Left cardiac atrium (tissue), 4 donors: ENCODE measurements at regions not wholly inside any gene's neighbourhood (a gene's known extent, or its start where the extent isn't known, plus 50 kb on each side); places are given as distances from the start of the nearest gene placed in this dataset.

Experiments
- ATAC-seq, 2 donors: fragments of 200-7000 bp; cut with Tn5 transposase; one replicate each; pipeline ENCODE4 v1.9.1; 2020; ENCODE audit warnings: mild to moderate bottlenecking in 2 of 2, moderate library complexity in 2 of 2
- DNase-seq: peaks from one replicate; pipeline ENCODE4 v3.0.0-alpha.2; 2020
- intact Hi-C, 2 donors: fragments of 100-400 bp; cut with DNase I; formaldehyde crosslinking; loops; one replicate each; pipeline versions ENCODE4 v1.14.1 to v1.15.1; 2022 to 2023
- donor health status: DM: no; HTN: yes; CAD: no.
- donor health status: DM: no; HTN: yes; CAD: no; lungs with severe emphysema.
- donor health status: DM: yes; HTN: yes; CAD: no.
- donor health status: Dilated cardiomyopathy.

DNA sequence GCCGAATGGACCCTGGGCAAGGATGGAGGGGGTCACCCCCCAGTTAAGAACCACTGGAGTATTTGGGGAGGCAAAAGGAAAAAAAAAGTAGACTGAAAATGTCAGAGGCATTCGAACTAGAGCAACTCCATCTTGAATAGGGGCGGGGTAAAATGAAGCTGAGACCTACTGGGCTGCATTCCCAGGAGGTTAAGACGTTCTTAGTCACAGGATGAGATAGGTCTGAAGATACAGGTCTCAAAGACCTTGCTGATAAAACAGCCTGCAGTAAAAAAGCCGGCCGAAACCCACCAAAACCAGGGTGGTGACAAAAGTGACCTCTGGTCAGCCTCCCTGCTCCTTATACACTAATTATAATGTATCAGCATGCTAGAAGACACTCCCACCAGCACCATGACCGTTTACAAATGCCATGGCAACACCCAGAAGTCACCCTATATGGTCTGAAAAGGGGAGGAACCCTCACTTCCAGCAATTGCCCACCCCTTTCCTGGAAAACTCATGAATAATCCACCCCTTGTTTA lies 70.4 kb upstream of the KCNG1 start:
- intact Hi-C loops = no loop called here
- ATAC-seq (no peak), DNase-seq (no peak)

DNA sequence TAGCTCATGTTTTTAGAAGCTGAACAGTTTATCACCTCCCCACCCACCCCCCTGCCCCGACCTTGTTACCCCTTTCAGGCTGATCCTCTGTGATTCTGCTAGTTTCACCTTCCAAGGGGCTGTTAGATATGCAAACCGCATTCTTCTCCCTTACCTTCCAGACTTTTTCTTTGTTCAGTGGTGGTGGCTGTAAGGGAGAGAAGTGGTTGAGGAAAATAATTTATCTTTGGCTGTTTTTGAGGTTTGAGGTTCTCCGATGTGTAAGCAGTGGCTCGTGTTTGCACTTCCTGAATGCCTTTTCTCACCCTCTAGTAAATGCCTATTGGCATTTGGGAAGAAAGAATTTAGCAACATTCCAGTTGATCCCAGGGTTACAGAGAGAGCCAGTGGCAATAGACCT lies 69.4 kb upstream of the KCNG1 start:
- ATAC-seq = no peak
- no peak for DNase-seq
- intact Hi-C loops = no loop called here

DNA sequence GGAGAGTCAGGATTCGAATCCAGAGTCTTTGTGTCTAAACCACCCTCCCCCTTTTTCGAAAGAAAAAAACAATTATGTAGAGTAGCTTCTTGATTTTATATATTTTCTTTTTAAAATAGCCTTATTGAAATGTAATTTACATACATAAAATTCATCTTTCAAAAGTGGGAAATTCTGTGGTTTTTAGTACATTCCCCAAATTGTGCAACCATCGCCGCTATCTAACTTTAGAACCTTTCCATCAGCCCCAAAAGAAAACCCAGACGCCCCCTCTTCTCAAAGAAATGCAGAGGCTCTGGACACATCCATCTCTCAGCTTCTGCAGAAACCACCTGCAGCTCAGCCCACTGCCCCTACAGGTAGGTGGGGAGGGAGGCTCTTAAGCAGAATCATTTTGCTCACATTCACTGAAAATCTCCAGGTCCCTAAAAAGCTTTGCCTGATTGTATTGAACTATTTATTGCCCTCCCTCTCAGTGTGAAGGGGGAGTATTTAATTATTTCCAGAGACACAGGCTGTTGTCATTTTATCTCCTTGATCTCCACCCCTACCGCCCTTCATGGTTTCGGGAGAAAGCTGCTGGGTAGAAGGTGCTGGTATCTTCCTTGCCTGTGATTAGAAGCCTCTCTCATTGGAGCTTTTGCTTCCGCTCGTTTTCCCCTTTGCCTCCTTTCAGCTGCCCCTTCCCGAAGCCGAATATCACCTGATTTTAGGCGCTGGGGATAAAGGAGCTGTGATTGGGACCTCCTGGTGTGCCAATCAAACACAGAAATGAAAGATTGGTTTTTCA lies 68.7 kb upstream of the KCNG1 start:
- ATAC-seq (no peak), DNase-seq (no peak)
- intact Hi-C loops = no loop called here

DNA sequence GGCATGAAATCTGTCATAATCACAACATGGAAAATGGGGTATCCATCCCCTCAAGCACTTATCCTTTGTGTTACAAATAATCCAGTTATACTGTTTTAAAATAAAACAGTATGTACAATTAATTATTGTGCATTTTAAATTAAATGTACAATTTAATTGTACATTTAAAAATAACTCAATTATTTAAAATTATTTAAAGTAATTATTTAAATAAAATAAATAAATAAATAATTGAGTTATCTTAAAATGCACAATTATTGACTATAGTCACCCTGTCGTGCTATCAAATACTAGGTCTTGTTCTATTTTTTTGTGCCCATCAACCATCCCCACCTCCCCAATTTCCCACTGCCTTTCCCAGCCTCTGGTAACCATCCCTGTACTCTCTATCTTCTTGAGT lies 66.9 kb upstream of the KCNG1 start:
- intact Hi-C loops = no loop called here
- DNase-seq (no peak), ATAC-seq (no peak)

DNA sequence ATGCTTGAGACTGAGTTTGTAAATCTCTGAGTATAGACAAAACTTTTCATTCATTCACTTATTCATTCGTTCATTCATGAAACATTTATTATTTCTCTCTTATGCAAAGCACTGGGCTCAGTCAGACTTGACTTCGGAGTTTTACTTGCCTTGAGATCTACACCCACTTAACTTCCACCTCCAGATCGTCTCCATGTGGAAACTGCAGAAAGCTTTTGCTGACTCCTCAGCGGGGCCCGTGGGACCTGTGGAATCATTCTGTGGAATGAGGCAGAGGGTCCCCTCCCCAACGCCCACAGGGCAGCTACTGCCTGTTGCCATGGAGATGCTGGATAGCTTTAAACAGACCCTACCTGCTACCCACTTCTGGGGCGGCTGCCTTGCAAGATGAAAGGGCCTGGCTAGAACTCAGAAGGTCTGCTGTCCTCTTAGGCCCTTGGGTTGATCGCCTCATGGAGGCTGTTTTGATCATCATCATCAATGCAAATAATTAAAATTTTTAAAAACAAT lies 66.4 kb upstream of the KCNG1 start:
- intact Hi-C loops = no loop called here
- ATAC-seq (no peak), DNase-seq (no peak)

DNA sequence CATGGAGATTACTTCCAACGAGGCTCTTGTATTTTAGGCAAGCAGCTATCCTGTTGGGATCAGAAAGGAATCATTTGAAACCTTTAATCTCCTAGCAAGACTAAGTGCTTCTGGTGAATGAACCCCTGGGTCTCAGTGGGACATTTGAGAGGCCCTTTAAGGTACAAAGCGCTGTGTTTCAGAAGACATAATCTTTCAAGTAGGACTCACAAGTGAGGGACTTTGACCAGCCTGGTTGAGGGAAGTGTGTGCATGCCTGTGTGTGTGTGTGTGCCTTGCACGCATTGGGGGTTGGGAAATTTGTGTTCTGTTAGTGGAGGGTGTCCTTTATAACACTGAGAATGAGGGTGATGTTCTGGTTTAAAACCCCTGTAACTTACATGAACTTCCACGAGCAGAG lies 64.4 kb upstream of the KCNG1 start:
- no peak for ATAC-seq
- no peak for DNase-seq
- intact Hi-C loops = no loop called here

DNA sequence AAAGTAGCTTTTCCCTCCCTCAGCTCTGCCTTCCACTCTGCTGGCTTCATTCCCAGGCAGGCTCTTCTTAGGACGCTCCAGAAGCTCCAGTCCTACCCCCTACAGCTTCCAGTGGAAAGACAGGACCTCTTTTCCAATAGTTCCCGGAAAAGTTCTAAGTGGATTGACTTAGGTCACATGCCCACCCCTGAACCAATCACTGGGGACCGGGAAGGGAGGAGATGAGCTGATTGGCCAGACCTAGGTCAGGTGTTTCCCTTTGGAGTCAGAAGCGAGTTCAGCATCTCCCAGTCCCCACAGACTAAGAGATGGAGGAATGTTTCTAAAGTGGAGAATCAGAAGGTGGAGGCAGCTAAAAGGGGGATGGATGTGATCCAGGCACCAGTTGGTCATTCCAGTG lies 62.9 kb upstream of the KCNG1 start:
- intact Hi-C loops = no loop called here
- DNase-seq (no peak), ATAC-seq (no peak)

DNA sequence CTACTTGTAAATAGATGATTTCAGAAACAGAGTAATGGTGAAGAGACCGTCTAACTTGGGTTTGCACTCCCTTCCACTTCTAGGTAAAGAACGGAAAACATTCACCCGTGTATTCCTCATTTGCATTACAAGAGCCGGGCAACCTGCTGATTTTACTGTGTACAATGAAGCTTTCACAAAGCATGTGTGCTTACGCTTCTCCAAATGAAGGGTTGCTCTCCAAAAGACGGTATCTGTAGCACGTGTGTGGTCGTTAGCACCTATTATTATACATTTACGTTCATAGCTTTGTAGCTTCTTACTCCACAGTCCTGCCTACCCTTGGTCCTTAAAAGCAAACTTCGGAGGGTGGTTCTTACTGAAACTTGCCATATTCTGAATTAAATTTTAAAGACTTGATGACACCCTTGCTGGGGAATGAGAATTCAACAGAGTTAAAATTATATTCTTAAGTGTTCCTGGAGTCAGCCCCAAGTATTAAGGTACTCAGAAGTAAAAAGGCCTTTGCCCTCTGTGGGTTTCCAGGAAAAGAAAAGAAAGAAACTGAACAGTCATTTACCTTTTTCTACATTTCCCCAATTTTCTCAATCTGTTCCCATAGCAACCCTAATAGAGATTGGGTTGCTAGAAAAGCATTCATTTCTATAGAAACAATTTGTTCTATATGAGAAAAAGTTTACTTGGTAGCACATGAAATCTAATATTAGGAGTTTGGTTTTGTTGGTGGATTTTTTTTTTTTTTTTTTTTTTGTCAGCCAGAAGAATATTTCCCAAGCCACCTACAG lies 61.9 kb upstream of the KCNG1 start:
- ATAC-seq = no peak
- no peak for DNase-seq
- intact Hi-C loops = no loop called here

DNA sequence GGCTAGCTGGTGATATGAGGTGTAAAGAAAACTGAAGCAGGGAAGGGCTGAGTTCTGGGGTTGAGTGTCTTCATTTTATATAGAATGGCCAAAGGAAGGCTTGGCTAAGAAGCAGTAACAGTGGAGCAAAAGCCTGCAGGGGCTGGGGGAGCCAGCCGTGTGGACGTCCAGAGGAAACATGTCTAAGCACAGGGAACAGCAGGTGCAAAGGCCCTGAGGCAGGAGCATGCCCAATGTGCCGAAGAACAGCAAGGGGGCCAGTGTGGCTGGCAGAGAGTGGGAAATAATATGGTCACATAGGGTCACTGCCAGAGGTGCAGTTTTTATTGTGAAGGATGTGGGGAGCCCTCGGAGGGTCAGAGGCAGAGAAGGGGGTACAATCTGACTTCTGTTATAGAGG lies 60.5 kb upstream of the KCNG1 start:
- DNase-seq = no peak
- ATAC-seq = no peak
- intact Hi-C loops = no loop called here

DNA sequence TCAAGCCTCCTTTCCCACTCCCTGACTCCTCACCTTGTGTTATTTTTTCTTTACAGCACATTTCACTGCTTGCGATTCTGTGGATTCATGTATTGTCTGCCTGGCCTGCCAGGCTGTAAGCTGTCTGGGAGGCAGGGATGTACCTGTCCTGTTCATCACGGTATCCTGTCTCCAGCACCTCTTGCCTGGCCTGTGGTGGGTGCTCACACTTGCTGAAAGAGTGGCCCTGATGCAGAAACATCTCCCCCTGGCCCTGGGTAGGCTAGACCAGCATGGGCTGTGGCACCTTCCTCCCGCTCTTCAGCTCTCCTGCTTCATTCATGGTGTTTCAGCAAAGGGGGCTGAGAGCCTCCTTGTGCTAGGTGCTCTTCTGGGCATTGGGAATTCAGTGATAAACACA lies 60.1 kb upstream of the KCNG1 start:
- DNase-seq (no peak), ATAC-seq (no peak)
- intact Hi-C loops = no loop called here

DNA sequence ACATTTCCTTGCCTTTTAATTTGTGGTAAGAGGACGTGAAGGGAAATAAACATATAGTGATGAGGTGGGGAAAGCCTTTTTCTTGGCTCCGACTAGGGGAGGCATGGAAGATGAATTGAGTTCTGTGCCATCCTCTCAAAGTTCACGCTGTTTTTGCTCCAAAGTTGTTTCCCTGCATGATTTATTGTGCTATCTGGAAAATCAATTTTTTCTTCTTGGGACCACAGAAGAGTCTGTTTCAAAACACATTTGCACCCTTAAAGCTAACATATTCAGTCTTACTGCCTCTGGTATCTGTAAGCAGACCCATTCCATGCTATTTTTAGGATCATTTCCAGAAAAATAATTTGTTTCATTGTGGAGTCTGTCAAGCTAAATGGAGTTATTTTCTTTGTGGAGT lies 57.6 kb upstream of the KCNG1 start:
- ATAC-seq (no peak), DNase-seq (no peak)
- intact Hi-C loops = no loop called here

DNA sequence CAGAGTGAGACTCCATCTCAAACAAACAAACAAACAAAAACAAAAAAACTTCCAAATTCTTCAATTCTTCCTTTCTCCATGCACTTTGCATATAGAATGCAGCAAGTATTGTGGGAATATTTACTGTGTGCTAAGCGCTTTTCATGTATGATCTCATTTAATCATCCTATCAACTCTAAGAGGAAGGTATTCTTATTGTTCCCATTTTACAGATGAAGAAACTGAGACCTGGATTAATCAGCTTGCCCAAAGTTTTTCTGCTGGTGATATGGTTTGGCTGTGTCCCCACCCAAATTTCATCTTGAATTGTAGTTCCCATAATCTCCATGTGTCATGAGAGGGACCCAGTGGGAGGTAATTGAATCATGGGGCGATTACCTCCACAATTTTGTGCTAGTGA lies 56.6 kb upstream of the KCNG1 start:
- ATAC-seq (no peak), DNase-seq (no peak)
- intact Hi-C loops = no loop called here

DNA sequence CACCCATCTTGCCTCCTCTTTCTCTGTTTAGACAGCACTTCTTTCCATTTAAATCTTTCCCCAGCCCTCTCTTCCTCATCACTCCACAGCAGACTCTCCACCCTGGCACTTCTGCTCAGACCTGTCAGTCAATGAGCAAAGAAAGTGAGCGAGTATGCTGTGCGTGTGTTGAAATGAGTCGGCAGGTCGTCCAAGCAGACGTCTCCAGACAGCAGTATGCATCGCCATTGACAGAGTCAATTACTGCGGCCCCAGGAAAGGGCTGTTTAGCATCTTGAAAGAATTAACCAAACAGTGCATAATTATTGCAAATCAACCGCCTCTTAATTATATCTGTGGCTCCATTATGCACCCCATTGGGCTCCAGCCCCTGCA lies 54.8 kb upstream of the KCNG1 start:
- ATAC-seq = no peak
- intact Hi-C loops = no loop called here
- DNase-seq = no peak

DNA sequence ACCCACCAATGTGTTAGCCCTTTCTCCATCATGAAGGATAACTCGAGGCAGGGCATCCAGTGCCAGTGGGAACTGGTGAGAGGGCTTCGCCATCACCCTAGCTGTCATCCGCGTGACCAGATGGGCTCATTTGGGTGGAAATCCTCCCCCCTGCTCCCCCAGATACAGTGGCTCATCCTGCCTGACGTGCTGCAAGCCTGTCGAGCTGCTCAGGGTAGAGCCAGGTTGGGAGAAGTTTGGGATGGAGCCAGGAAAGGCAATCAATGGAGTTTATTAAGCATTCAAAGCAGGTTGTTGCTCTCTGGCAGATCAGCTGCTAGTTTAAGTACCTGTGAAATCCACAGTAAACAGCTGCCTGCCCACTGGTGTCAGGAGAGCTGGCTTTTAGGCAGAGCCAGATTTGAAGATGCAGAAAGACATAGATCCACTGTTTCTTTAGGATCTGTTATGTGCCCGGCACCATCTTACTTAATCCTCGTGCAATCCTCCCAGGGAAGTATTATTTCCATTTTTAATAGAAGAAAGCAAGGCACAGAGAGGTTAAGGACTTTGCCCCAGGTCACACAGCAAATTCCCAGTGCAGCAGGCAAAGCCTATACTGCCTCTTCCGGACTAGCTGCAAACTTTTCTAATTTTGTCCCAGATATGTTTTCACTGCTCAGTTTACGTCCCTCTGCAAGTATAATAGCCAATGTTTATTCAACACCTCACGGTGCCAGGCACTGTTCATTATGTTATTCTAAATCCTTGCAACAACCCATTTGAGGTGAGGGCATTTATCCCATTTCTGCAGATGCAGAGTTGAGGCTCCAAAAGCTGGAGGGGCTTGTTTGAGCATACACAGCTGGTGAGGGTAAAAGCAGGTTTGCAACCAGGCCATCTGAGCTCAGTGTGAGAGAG lies 54.1 kb upstream of the KCNG1 start:
- no peak for DNase-seq
- intact Hi-C loops = no loop called here
- no peak for ATAC-seq

DNA sequence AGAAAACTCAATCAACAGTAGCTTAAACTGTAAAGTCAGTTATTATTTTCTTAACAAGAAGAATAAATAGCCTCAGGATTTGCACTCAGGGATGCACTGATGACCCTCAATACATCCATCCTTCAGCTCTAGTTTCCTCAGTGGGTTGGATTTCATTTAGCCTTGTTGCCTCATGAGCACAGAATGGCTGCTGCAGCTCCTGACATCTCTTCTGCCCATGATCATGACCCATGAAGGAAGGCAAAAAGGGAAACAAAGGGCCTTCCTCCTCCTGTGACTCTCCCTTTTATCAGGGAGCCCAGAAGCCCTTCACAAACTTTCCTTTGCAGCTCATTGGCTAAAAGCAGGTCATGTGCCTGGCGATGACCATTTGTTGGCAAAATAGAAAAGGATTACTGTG lies 51.2 kb upstream of the KCNG1 start:
- no peak for ATAC-seq
- intact Hi-C loops = no loop called here

More for the DNA sequence above, 51.2 kb upstream of the KCNG1 start:
- DNase-seq = no peak
